Prostate gland (tissue), 2 donors: ENCODE measurements at regions not wholly inside any gene's neighbourhood (a gene's known extent, or its start where the extent isn't known, plus 50 kb on each side); places are given as distances from the start of the nearest gene placed in this dataset.

Experiments used
- DNase-seq: peaks from one replicate; pipeline ENCODE4 v3.0.0-alpha.2; 2019; ENCODE audit warnings: low spot score
- H3K27ac ChIP-seq, 2 donors: fragments of 200-600 bp; sonication (generic); 2 replicates each; pipeline ENCODE4 v1.5.1; 2017 to 2019
- H3K27me3 ChIP-seq: fragments of 200-600 bp; sonication (generic); replicated peaks from 2 replicates; pipeline ENCODE4 v1.5.1; 2019; ENCODE audit not compliant: insufficient read depth
- H3K36me3 ChIP-seq, 2 donors: fragments of 200-600 bp; sonication (generic); 1 replicate in 1 of 2; 2 replicates in 1 of 2; pipeline versions ENCODE4 v1.5.1 to v1.8.1; 2017 to 2019
- H3K4me1 ChIP-seq: fragments of 200-600 bp; sonication (generic); replicated peaks from 2 replicates; pipeline ENCODE4 v1.5.1; 2019
- H3K4me3 ChIP-seq, 2 donors: fragments of 200-600 bp; sonication (generic); 2 replicates each; pipeline ENCODE4 v1.5.1; 2017 to 2019
- H3K9me3 ChIP-seq: fragments of 200-600 bp; sonication (generic); 2 replicates; pipeline ENCODE4 v1.5.1; 2017
- CTCF ChIP-seq, 4 experiments: fragments of 200-600 bp in 2 of 4; fragments of 450-650 bp in 2 of 4; sonication (generic) in 2 of 4; IDR thresholded peaks; 1 replicate in 3 of 4; 2 replicates in 1 of 4; pipeline ENCODE4 v1.5.1; 2016 to 2019; ENCODE audit warnings: antibody characterized with exemption in 4 of 4, mild to moderate bottlenecking in 2 of 4, moderate library complexity in 2 of 4
- POLR2A ChIP-seq: fragments of 450-650 bp; IDR thresholded peaks from one replicate; pipeline ENCODE4 v1.6.1; 2016; ENCODE audit warnings: antibody characterized with exemption, mild to moderate bottlenecking
- POLR2AphosphoS5 ChIP-seq: sonication (generic); formaldehyde crosslinking; IDR thresholded peaks from one replicate; pipeline ENCODE4 v1.6.1; 2017; ENCODE audit warnings: antibody characterized with exemption
- WGBS: methylation state at CpG from one replicate; pipeline ENCODE4 v1.1.5; 2018; 5-methylcytosine and 5-hydroxymethylcytosine counted together
- intact Hi-C: fragments of 100-400 bp; cut with DNase I; formaldehyde crosslinking; loops from one replicate; pipeline ENCODE4 v1.14.2; 2022

GRCh38 chr2:199014226-199014625 is 443.5 kb downstream of the SATB2 start:
- H3K9me3 ChIP-seq = no peaks in the 10 kb centered on the region
- TF ChIP-seq CTCF (IDR thresholded peaks at IDR 0.05) (no peak), POLR2A (no peak), POLR2AphosphoS5 (no peak)
- no peaks in the 10 kb centered on the region for H3K27me3 ChIP-seq
- no peak overlapping the region for H3K4me3 ChIP-seq
- no peak for DNase-seq
- 95% methylated on average over 3 of the region's 3 CpGs for WGBS
- H3K4me1 ChIP-seq = no peaks in the 10 kb centered on the region
- intact Hi-C loops = no loop called here
- H3K36me3 ChIP-seq = no peaks in the 10 kb centered on the region
- no peak overlapping the region for H3K27ac ChIP-seq

- WGBS = 78% methylated on average over 4 of the region's 4 CpGs
- H3K27me3 ChIP-seq = no peaks in the 10 kb centered on the region
- no peak for TF ChIP-seq POLR2A
- no peak for TF ChIP-seq POLR2AphosphoS5
- no peak for TF ChIP-seq CTCF (IDR thresholded peaks at IDR 0.05)
- no peak overlapping the region for H3K4me3 ChIP-seq
- H3K4me1 ChIP-seq = no peaks in the 10 kb centered on the region
- no peaks in the 10 kb centered on the region for H3K9me3 ChIP-seq
- intact Hi-C loops = no loop called here
- H3K27ac ChIP-seq = no peak overlapping the region
- H3K36me3 ChIP-seq = no peaks in the 10 kb centered on the region
- DNase-seq = no peak
These were observed 445.8 kb downstream of the SATB2 start for GRCh38 chr2:199011908-199012307.

GRCh38 chr2:198994678-198995077 is 463.1 kb downstream of the SATB2 start:
- H3K9me3 ChIP-seq = no peaks in the 10 kb centered on the region
- no peak overlapping the region for H3K27ac ChIP-seq
- H3K36me3 ChIP-seq = no peaks in the 10 kb centered on the region
- WGBS = 93% methylated on average over 1 of the region's 1 CpG
- intact Hi-C loops = no loop called here
- no peaks in the 10 kb centered on the region for H3K4me1 ChIP-seq
- H3K27me3 ChIP-seq = no peaks in the 10 kb centered on the region
- no peak for DNase-seq
- TF ChIP-seq POLR2A (no peak), CTCF (IDR thresholded peaks at IDR 0.05) (no peak), POLR2AphosphoS5 (no peak)
- H3K4me3 ChIP-seq = no peak overlapping the region

GRCh38 chr2:198991431-198991830 is 466.3 kb downstream of the SATB2 start:
- Histone ChIP-seq H3K9me3 (no peaks in the 10 kb centered on the region), H3K4me3 (no peak overlapping the region), H3K27me3 (no peaks in the 10 kb centered on the region), H3K27ac (no peak overlapping the region), H3K36me3 (no peaks in the 10 kb centered on the region), H3K4me1 (no peaks in the 10 kb centered on the region)
- WGBS = 96% methylated on average over 2 of the region's 2 CpGs
- intact Hi-C loops = no loop called here
- no peak for TF ChIP-seq POLR2AphosphoS5
- no peak for TF ChIP-seq POLR2A
- no peak for TF ChIP-seq CTCF (IDR thresholded peaks at IDR 0.05)
- DNase-seq = no peak

GRCh38 chr2:198975779-198976178 is 482.0 kb downstream of the SATB2 start:
- DNase-seq = no peak
- no peaks in the 10 kb centered on the region for H3K9me3 ChIP-seq
- intact Hi-C loops = no loop called here
- H3K36me3 ChIP-seq = no peaks in the 10 kb centered on the region
- no peak overlapping the region for H3K4me3 ChIP-seq
- no peak for TF ChIP-seq POLR2A
- TF ChIP-seq CTCF (IDR thresholded peaks at IDR 0.05) = no peak
- no peak for TF ChIP-seq POLR2AphosphoS5
- no peaks in the 10 kb centered on the region for H3K27me3 ChIP-seq
- no peak overlapping the region for H3K27ac ChIP-seq
- no peaks in the 10 kb centered on the region for H3K4me1 ChIP-seq
